Fibroblast of the aortic adventitia (primary cell): ENCODE measurements at regions not wholly inside any gene's neighbourhood (a gene's known extent, or its start where the extent isn't known, plus 50 kb on each side); places are given as distances from the start of the nearest gene placed in this dataset.

Experiments used
- DNase-seq: peaks from one replicate; pipeline ENCODE4 v3.0.0-alpha.2; 2010; ENCODE audit warnings: low read depth
- H3K4me3 ChIP-seq: 2 replicates; pipeline ENCODE4 v1.5.1; 2011; ENCODE audit warnings: low read depth, mild to moderate bottlenecking, control low read depth, low read length, moderate library complexity
- CTCF ChIP-seq: IDR thresholded peaks from 2 replicates; pipeline ENCODE4 v1.5.1; 2011; ENCODE audit warnings: mild to moderate bottlenecking, low read length, control low read depth, inconsistent platforms; ENCODE audit not compliant: insufficient read depth

GRCh38 chr3:166114448-166114847, 277.2 kb upstream of the BCHE start:
- no peak overlapping the region for H3K4me3 ChIP-seq
- no peak for TF ChIP-seq CTCF
- no peak for DNase-seq

DNA sequence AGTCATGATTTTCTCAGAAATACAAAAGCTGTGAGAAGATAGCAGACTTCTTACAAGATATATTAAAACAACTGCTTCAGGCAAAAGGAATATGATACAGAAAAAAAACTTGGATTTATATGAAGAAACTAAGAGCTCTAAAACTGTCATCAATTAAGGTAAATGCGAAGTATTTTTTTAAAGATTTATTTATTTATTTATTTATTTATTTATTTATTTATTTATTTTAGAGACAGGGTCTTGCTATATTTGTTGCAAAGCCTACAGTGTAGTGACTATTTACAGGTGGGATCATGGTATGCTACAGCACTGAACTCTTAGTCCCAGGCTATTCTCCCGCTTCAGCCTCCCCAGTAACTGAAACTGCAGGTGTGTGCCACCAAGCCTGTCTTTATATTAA, 274.3 kb upstream of the BCHE start:
- H3K4me3 ChIP-seq: no peak overlapping the region
- no peak for TF ChIP-seq CTCF
- no peak for DNase-seq

- H3K4me3 ChIP-seq: no peak overlapping the region
- no peak for DNase-seq
- TF ChIP-seq CTCF: no peak
These were observed 272.9 kb upstream of the BCHE start for GRCh38 chr3:166110102-166110501.

DNA sequence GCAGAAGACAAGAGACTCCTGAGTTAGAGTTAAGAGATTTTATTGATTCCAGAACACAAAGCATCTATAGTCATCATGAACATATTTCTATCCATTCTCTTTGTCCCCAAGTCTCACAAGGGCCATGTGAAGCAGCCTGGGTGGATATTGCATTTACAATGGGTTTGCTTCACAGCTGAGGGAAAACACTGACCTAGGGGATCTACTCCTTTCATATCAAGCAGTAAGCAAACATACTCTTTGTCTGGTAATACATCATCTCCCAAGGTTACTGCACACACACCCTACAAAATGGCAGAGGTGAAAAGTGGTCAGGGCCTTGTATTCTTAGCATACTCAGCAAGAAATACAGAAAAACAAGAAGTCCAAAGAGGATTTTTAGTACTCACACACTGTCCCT, 267.7 kb upstream of the BCHE start:
- no peak for TF ChIP-seq CTCF
- DNase-seq: no peak
- H3K4me3 ChIP-seq: no peak overlapping the region

GRCh38 chr3:166100730-166101129, 263.5 kb upstream of the BCHE start:
- no peak overlapping the region for H3K4me3 ChIP-seq
- no peak for TF ChIP-seq CTCF

GRCh38 chr3:166089575-166089974, 252.4 kb upstream of the BCHE start:
- no peak for DNase-seq
- H3K4me3 ChIP-seq: no peak overlapping the region
- no peak for TF ChIP-seq CTCF

More at GRCh38 chr3:166100730-166101129, 263.5 kb upstream of the BCHE start:
- no peak for DNase-seq

- no peak for DNase-seq
- no peak for TF ChIP-seq CTCF
- H3K4me3 ChIP-seq: no peak overlapping the region
These were observed 248.1 kb upstream of the BCHE start for GRCh38 chr3:166085164-166085856.
